ENCODE measurements at regions not wholly inside any gene's neighbourhood (a gene's known extent, or its start where the extent isn't known, plus 50 kb on each side); places are given as distances from the start of the nearest gene placed in this dataset.

- no peak for ATAC-seq
These were observed 222.3 kb downstream of the ETS1 start for GRCh38 chr11:128365044-128365443.

- ATAC-seq, result no peak
These were observed 225.8 kb downstream of the ETS1 start for GRCh38 chr11:128361451-128362020.

- no peak for ATAC-seq
These were observed 227.8 kb downstream of the ETS1 start for GRCh38 chr11:128359515-128359914.

DNA sequence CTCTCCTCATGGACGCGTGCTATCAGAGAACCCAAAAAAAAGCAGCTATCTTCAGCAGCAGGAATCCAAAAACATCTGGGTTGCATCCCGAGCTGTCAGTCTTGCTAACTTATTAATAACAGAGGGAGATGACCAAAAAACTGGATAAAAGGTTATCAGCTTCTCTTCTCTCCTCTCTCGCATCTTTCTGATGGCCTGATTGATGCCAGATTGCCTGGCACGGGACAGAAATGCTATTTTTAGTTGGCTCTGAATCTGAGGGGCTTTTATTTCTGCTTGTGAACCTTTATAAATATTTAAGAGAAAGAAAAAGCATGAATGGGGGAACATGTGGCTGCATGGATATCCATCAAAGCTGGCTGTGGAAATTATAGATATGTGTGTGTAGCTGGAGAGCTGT is 230.3 kb downstream of the ETS1 start:
- ATAC-seq, result no peak

DNA sequence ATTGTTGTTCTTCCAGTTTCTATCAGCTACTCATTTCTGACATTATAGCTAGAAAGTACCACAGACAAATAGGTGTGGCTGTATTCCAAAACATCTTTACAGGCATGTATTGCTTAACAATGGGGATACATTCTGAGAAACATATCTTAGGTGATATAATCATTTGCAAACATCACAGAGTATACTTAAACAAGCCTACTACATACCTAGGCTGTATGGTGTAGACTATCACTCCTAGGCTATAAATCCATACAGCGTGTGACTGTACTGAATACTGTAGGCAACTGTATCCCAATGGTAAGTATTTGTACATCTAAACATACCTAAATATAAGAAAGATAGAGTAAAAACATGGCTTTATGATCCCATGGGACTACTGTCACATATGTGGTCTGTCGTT is 231.8 kb downstream of the ETS1 start:
- no peak for ATAC-seq

GRCh38 chr11:128354476-128354875 is 232.9 kb downstream of the ETS1 start:
- ATAC-seq, result no peak

DNA sequence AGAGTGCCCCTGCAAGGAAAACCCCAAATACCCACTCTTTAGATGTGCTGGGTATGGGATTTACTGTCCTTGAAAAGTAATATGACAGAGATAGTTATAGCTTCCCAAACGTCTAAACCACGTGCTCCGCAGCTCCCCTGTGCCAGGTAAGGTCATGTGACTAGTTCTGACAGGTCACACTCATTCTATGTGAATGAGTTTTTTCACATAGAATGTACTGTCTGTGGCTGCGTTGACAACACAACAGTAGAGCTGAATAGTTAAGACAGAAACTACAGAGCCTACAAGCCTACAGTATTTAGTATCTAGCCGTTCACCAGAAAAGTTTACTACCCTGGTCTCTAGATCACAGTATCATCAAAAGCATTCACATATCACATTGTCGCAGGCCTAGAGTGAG is 236.2 kb downstream of the ETS1 start:
- peak in 1 of 2 donors; percentile 19 for ATAC-seq

GRCh38 chr11:128349650-128350299 is 237.6 kb downstream of the ETS1 start:
- ATAC-seq, result no peak

GRCh38 chr11:128346804-128347203 is 240.6 kb downstream of the ETS1 start:
- ATAC-seq, result peak; percentile 62 to 63

DNA sequence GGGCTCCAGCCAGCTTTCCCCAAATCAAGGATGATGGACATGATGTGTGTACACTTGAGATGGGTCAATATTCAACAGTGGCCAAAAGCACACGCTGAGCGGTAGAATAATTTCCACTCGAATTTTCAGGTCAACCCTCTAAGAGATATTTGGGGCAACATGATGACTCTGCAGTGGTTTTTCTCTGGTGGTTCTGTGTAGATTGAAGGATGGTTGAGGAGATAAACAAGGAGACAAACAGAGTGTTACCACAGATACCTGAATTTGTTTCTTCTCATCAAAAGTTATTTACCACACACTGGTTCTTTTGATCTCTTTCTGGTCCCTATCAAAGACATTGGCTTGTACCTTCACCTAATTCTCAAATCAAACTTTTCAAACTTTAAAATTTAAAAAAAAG is 242.0 kb downstream of the ETS1 start:
- ATAC-seq, result no peak

GRCh38 chr11:128343870-128344269 is 243.5 kb downstream of the ETS1 start:
- ATAC-seq, result peak; percentile 64

GRCh38 chr11:128343135-128343514 is 244.2 kb downstream of the ETS1 start:
- ATAC-seq, result no peak

DNA sequence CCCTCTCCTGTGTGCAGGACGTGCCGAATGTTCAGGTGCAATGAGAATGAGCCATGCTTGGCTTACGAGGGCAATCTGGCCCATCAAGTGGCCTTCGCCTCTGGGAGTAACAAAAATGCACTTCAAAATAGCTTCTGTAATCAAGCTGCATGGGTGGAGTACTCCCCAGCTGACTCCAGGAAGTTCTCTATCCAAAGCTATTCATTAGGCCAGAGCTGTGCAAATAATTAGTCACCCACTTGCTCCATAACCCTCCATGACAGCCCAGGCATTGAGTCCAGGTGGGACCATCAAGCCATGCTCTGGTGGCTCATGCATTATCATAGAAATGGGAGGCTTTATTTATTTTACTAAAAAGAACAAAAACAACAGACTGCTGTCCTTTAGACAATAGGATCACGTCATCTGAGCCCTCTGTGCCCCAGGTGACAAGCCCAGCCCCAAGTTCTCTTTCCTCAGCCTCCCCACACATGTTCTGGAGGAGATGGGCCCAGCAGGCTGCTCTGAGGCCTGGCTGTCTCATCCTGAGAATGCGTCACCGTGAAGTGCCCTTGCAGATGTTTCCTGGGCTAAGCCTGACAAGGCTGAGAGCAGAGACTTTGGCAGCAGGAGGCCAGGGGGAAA is 244.7 kb downstream of the ETS1 start:
- peak; percentile 31 to 38 for ATAC-seq

DNA sequence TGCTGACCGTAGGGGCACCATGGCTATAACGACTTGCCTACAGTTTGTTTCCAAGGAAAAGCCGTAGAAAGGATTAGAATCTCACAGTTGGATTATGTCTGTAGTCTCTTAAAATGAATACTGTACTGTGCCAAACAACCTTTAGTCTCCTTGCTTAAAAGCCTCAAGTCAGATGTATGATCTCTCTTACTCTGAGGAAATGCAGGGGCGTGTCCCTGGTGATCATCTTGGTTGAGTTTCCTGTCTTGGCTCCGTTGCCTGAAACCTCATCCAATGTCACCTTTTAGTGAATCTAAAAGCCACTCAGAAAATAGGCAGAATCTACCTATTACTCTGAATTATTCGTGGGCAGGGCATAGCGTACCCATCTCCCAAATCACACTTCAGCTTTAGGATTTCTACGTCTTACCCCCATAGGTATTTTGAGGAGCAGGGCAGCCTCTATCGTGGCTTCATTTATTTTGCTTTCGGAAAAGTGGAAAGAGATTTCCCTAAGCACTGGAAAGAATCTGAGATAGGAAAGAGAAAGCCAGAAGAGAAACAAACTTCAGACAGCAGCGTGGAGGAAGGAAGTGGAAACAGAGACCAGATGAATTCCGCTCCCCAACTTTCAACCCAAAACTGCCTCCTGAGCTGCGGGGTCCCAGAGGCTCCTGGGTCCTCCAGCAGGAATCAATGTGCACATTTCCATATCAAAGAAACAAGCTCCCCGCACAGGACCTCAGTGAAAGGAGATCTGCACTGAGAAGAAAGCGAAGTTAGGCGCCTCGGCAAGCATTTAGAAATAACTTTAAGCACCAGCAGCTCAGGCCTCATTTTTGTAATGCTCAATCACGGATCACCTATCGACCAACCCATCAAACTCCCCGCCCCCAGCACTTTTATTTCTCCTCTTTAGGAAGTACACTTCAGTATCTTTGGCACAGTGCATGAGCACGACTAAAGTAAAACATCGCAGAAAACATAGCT is 245.8 kb downstream of the ETS1 start:
- ATAC-seq, result no peak

DNA sequence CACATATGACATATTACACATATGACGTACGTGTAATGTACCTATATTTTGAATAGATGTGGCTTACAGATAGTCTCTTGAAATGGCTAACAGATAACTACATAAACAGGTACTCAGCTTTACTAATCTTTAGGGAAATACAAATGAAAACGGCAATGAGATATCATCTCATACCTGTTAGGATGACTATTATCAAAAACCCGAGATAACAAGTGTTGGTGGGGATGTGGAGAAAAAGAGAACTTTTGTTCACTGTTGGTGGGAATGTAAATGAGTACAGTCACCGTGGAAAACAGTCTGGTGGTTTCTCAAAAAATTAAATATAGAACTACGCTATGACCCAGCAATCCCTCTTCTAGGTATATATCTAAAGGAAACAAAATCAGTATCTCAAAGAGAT is 247.6 kb downstream of the ETS1 start:
- peak; percentile 56 to 60 for ATAC-seq

DNA sequence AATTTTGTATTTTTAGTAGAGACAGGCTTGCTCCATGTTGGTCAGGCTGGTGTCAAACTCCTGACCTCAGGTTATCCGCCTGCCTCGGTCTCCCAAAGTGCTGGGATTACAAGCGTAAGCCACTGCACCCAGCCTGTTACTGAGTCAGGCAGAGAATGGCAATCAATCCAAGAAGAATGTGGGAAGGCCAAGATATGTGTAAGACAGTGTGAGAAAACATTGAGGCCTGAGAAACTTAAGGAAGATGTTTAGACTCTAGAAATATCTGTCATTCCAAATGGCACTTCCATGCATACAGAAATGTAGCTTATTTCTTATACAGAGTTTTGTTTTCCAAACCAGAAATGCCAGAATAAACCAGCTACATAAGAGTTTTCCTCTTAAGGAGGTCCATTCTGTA is 248.5 kb downstream of the ETS1 start:
- no peak for ATAC-seq

- ATAC-seq, result no peak
These were observed 251.2 kb downstream of the ETS1 start for GRCh38 chr11:128336203-128336602.

DNA sequence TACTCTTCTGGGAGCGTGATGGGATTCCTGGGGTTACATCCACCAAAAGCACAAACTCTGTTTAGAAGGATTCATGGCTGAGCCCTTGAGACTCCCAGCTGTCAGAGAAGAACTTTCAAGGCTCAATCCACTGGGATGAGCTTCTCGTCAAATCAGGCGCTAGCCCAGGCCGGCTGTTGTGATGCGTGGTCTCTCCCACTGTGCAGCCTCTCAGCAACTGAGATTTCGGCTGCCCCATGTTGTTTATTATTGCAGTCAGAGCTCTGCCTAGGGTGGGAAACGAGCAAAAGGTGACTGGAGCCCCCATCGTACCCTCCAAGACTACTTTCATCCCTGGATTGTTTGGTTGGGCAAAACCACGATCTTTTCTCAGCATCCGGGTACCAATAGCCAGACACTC is 251.6 kb downstream of the ETS1 start:
- ATAC-seq, result no peak

- ATAC-seq, result no peak
These were observed 252.9 kb downstream of the ETS1 start for GRCh38 chr11:128334311-128335044.

GRCh38 chr11:128331317-128331716 is 256.0 kb downstream of the ETS1 start:
- ATAC-seq, result no peak

GRCh38 chr11:128330203-128330602 is 257.2 kb downstream of the ETS1 start:
- no peak for ATAC-seq

GRCh38 chr11:128328955-128329551 is 258.3 kb downstream of the ETS1 start:
- ATAC-seq, result no peak
